ENCODE measurements at regions not wholly inside any gene's neighbourhood (a gene's known extent, or its start where the extent isn't known, plus 50 kb on each side); places are given as distances from the start of the nearest gene placed in this dataset.
"Not testable (repeated sequence)": the region's sequence is repeated elsewhere in the genome, so short reads cannot be mapped to it uniquely, and the experiment has no call there.

- no peak for DNase-seq
Measured at GRCh38 chr13:61214551-61214950, 201.1 kb downstream of the PCDH20 start.

GRCh38 chr13:61205898-61206297 is 209.8 kb downstream of the PCDH20 start:
- DNase-seq = not testable (repeated sequence)

DNA sequence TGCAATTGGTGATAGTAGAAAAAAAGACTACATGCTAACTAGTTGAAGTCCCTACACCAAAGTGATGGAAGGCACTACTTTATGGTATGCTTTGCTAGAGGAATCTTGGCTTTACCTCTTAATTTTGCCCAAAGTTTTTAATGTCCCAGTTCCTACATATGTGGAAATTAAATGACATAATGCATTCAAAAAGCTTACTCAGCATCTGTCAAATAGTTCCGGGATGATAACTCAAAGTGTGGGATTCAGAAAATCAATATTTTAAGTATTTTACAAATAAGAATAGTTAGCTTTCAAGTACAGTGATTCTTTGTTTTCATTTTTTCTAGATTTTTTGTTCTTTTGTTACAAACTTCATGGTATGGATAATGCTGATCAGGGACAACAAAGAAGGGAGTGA is 211.6 kb downstream of the PCDH20 start:
- no peak for DNase-seq

- no peak for DNase-seq
Measured at GRCh38 chr13:61202042-61202441, 213.6 kb downstream of the PCDH20 start.

GRCh38 chr13:61192826-61193225 is 222.8 kb downstream of the PCDH20 start:
- no peak for DNase-seq

GRCh38 chr13:61188057-61188456 is 227.6 kb downstream of the PCDH20 start:
- DNase-seq = no peak

- no peak for DNase-seq
Measured at GRCh38 chr13:61187471-61187870, 228.2 kb downstream of the PCDH20 start.

DNA sequence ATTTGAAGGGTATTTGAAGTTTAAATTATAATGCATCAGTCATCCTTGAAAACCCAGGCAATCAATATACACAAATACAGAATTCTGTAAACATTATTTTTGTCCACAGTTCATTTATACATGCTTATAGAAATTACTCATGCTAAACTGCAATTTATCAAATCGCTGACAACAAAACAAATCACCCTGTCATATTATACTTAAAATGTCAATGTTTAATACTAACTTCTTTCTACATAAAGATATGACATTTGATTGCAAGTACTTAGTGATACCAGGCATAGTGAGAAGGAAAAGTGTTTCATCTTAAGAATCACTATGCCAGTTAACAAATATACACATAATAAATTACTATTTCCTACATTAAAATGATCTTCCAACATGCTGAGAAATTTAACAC is 232.0 kb downstream of the PCDH20 start:
- no peak for DNase-seq

DNA sequence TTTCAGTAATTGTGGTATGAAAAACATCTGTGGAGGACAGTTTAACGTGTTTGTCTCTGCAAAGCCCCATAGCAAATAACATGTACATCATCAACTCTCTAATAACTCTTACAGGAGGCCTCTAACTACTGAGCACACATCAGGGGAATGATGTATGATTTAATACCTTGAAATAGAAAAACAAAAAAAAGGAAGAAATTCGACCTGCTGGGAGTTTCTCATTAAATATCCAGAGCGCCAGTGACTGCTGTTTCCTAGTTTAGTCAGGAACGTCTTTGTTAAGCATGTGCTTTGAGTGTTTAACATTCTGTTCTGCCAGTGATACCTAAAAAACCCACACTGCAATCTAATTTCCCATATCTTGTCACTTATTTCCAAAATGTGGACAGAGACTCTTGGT is 235.4 kb downstream of the PCDH20 start:
- no peak for DNase-seq

- no peak for DNase-seq
Measured at GRCh38 chr13:61179741-61180140, 235.9 kb downstream of the PCDH20 start.

DNA sequence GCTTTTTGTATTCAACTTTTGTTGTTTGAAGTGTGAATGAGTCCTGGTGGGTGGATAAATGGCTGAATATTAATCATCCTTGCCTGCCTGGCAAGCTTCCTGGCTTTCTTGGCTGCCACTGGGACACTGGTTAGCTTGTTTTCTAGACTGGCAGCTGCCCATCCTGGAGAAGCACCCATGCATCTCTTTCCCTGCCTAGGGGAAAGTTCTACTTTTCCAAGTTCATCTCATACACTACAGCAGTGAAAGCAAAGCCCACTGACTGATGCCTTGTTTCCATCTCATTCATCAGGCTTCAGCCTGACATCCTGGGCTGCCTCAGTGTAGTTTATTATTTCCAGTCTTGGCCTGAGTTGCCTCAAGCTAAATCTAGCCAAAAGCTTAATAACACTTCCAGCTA is 244.8 kb downstream of the PCDH20 start:
- no peak for DNase-seq

DNA sequence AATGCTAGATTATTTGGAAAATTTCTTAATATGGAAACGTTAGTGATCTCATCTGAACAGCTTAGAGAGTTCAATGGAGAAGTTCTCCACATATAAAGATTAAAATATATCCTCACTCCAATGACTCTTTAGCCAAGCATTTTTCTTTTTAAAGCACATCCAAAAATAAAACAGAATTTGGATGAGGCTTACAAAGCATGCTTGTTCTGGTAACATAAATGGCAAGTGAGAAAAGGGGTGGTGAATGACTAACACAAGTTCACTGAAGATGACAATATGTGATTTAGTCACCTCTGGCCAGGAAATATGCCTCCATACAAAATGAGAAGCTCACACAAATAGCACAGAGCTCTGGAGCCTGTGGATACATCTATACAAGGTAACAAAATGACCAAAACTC is 253.0 kb downstream of the PCDH20 start:
- DNase-seq = no peak

DNA sequence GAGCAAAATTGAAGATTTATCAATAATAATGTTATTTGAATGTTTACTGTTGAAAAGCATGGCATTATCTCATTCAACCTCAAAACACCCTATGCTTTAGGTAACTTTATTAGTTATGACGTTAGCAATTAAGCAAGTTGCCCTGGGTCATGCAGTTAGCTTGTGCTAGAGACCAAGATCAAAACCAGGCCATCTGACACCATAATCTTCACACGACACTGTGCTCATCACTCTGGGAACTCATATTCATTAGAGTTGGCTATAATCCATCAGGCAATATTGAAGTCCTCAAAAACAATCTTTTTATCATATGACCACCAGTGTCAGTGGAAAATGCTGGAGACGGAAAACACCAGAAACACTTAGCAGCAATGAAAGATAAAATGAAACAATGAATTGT is 253.5 kb downstream of the PCDH20 start:
- no peak for DNase-seq

DNA sequence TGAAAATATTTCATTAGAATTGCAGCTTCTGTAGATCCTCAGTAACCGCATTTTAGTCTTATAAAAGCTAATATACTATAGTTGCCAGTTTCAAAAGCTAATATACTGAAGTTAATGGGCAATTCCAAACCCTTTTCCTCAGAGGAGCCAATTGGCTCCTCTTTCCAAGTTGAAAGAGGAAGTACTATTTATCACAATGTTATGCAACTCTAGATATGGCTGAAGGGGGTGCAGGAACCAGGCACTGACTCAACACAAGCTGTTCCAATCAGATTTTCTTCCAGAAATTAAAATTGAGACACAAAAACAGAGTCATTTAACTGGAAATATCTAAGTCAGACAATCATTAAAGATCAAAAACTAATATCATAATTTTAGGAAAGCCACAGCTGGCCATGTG is 258.9 kb downstream of the PCDH20 start:
- DNase-seq = no peak

- DNase-seq = no peak
Measured at GRCh38 chr13:61151062-61151461, 264.6 kb downstream of the PCDH20 start.

DNA sequence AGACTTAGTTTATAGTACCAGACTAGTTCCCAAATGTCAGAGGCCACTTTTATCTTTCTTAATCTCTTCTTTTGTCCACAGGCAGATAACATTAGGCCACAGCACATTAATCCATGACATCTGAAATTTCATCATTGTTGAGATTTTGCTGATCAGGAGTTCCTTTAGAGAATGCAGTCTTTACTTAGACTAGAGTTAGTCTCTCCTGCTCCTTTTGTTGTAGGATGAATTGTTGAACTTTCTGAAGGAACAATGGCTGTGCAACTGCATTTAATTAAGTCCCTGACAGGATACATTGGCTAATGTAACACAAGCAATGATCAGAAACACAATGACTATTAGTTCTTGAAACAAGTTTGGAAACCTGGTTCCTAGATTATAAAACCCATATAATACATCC is 266.3 kb downstream of the PCDH20 start:
- DNase-seq = no peak

GRCh38 chr13:61148691-61149315 is 266.8 kb downstream of the PCDH20 start:
- DNase-seq = no peak

DNA sequence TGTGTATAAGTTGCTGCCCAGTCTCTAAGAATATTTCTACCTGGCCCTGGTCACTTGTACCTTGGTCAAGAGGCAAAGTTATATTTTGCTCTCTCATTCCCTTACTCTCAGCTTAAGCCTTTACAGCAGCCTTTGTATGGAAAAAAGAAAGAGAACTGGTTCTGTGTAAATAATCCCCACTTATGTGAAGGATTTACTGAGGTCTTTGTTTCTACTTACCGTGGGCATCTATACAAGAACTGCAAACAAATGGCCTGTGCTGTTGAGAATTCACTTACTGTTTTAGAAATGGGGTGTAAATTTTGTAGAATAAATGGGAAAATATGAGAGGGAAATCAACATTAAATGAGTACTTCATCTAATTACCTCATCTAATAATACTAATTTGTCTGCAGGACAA is 267.4 kb downstream of the PCDH20 start:
- no peak for DNase-seq

DNA sequence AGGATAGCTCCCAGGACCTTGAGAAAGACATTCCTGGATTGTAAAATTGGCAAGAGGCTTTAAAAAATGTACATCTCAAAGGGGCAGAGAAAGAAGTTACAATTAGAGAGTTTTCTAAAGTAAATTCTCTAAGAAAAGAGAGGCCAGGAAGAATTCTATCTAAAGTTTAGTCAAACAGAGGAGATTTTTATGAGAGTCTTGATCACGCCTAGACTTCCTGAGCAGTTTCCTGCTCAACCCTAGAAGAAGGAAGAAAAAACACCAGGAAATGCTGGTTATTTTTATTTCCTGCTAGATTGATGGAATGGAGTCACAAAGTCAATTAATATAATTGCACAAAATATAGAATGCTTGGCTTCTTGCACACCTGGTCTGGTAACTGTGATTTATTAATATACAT is 269.1 kb downstream of the PCDH20 start:
- DNase-seq = no peak

GRCh38 chr13:61146158-61146557 is 269.5 kb downstream of the PCDH20 start:
- DNase-seq = no peak

- DNase-seq = no peak
Measured at GRCh38 chr13:61144834-61145593, 270.6 kb downstream of the PCDH20 start.

GRCh38 chr13:61144301-61144700 is 271.3 kb downstream of the PCDH20 start:
- no peak for DNase-seq

GRCh38 chr13:61142506-61142905 is 273.1 kb downstream of the PCDH20 start:
- DNase-seq = no peak

GRCh38 chr13:61138857-61139256 is 276.8 kb downstream of the PCDH20 start:
- no peak for DNase-seq

DNA sequence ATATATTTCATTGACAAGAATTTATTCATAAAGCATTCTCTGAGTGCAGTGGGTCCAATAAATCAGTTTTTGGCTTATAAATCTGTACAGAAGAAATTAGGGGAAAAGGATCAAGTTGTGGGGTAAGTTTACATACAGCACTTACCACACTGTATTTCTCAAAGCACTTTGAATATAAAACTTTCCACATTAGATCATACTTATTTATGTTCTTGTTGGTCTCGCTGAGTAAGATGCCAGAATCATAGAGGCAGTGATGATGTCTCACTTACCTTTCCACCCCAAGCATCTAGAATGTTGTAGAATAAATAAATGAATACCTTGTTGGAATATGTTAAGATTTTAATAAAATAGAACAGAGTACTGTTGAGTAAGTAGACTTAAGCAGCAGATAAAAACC is 279.1 kb downstream of the PCDH20 start:
- DNase-seq = no peak
